Peyer's patch (tissue), 4 donors: ENCODE measurements at regions not wholly inside any gene's neighbourhood (a gene's known extent, or its start where the extent isn't known, plus 50 kb on each side); places are given as distances from the start of the nearest gene placed in this dataset.

Source experiments
- CTCF ChIP-seq, 6 experiments: fragments of 450-650 bp in 4 of 6; fragments of 200-600 bp in 2 of 6; sonication (generic) in 1 of 6; IDR thresholded peaks; one replicate each; pipeline ENCODE4 v1.5.1; 2017 to 2019; ENCODE audit warnings: antibody characterized with exemption in 6 of 6, mild to moderate bottlenecking in 3 of 6, moderate library complexity in 1 of 6
- POLR2A ChIP-seq, 2 donors: fragments of 450-650 bp; IDR thresholded peaks; one replicate each; pipeline ENCODE4 v1.5.1; 2017; ENCODE audit warnings: antibody characterized with exemption in 2 of 2, mild to moderate bottlenecking in 2 of 2, moderate library complexity in 2 of 2

GRCh38 chr3:189096092-189096491 is 75.7 kb upstream of the TPRG1 start:
- TF ChIP-seq CTCF (IDR thresholded peaks at IDR 0.05) (no peak), POLR2A (IDR thresholded peaks at IDR 0.05) (no peak)
